Progenitor cell of endocrine pancreas (in vitro differentiated cells): ENCODE measurements at regions not wholly inside any gene's neighbourhood (a gene's known extent, or its start where the extent isn't known, plus 50 kb on each side); places are given as distances from the start of the nearest gene placed in this dataset.

Experiments used
- DNase-seq: peaks from one replicate; pipeline ENCODE4 v3.0.0; 2021; ENCODE audit warnings: low spot score; ENCODE audit not compliant: unreplicated experiment
- H3K27ac Mint-ChIP-seq: 2 replicates; pipeline ENCODE4 v1.8.0; 2021; ENCODE audit warnings: mild to moderate bottlenecking, moderate library complexity, mixed read lengths
- H3K27me3 Mint-ChIP-seq: 2 replicates; pipeline ENCODE4 v1.8.0; 2021; ENCODE audit warnings: mixed read lengths
- H3K36me3 Mint-ChIP-seq: 2 replicates; pipeline ENCODE4 v1.8.0; 2022; ENCODE audit warnings: mixed read lengths; ENCODE audit not compliant: insufficient read depth
- H3K4me1 Mint-ChIP-seq: 2 replicates; pipeline ENCODE4 v1.8.0; 2021; ENCODE audit warnings: low read depth, mixed read lengths
- H3K4me3 Mint-ChIP-seq: 2 replicates; pipeline ENCODE4 v1.8.0; 2021; ENCODE audit warnings: low read depth, mild to moderate bottlenecking, moderate library complexity, mixed read lengths
- H3K9me3 Mint-ChIP-seq: 2 replicates; pipeline ENCODE4 v1.8.0; 2021; ENCODE audit warnings: low read depth, mixed read lengths
- TF ChIP-seq, protein P1 (sequence below): fragments of 200-600 bp; sonication (generic); IDR thresholded peaks from one replicate; pipeline ENCODE4 v1.5.0; 2021; ENCODE audit warnings: antibody characterized with exemption, mild to moderate bottlenecking; ENCODE audit not compliant: unreplicated experiment

DNA sequence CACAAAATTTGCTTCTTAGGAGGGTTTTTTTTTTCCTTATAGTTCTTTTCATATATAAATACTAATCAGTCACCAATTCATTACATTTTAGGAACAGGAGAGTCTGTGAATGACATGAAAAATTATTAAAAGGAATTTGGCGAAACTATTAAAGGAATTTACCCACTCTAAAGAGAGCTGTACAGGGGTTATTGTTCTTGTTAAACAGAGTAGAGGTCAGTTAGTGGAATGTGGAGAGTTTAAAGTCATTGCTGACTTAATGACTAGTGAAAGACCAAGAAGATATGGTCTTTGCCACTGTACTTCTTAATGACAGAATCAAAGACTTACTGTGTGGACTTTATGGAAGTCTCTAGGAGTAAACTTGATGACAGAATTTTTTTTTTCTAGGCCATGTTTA, 333.6 kb upstream of the C2CD4B start:
- no peaks in the 10 kb centered on the region for H3K9me3 Mint-ChIP-seq
- no peak for DNase-seq
- peak overlapping the region; percentile 62 for H3K27ac Mint-ChIP-seq
- no peaks in the 10 kb centered on the region for H3K27me3 Mint-ChIP-seq
- no peak overlapping the region for H3K4me3 Mint-ChIP-seq
- TF ChIP-seq, protein P1, sequence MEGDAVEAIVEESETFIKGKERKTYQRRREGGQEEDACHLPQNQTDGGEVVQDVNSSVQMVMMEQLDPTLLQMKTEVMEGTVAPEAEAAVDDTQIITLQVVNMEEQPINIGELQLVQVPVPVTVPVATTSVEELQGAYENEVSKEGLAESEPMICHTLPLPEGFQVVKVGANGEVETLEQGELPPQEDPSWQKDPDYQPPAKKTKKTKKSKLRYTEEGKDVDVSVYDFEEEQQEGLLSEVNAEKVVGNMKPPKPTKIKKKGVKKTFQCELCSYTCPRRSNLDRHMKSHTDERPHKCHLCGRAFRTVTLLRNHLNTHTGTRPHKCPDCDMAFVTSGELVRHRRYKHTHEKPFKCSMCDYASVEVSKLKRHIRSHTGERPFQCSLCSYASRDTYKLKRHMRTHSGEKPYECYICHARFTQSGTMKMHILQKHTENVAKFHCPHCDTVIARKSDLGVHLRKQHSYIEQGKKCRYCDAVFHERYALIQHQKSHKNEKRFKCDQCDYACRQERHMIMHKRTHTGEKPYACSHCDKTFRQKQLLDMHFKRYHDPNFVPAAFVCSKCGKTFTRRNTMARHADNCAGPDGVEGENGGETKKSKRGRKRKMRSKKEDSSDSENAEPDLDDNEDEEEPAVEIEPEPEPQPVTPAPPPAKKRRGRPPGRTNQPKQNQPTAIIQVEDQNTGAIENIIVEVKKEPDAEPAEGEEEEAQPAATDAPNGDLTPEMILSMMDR: no peak
- peaks cover 22% of the 10 kb centered on the region for H3K4me1 Mint-ChIP-seq
- no peaks in the 10 kb centered on the region for H3K36me3 Mint-ChIP-seq

DNA sequence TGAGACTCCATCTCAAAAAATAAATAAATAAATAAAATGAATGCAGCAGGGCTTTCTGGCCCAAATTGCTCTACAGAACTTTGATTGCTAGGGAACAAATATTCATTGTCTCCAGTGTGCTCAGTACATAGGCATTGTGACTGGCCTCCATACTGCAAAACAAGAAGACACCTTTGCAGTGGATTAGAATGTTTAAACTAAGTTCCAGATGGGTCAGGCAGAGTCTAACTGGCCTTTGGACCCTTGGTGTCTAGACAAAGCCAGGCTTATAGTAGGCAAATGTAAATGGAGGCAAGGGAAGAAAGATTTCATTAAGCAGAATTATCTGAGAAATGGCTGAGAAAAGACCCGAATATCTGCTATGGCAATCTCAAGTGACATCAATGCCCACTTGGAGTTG, 335.2 kb upstream of the C2CD4B start:
- Mint-ChIP-seq H3K9me3 (no peaks in the 10 kb centered on the region), H3K4me1 (peaks cover 25% of the 10 kb centered on the region), H3K27ac (no peak overlapping the region), H3K4me3 (no peak overlapping the region), H3K36me3 (no peaks in the 10 kb centered on the region), H3K27me3 (no peaks in the 10 kb centered on the region)
- TF ChIP-seq, protein P1: no peak
- no peak for DNase-seq

DNA sequence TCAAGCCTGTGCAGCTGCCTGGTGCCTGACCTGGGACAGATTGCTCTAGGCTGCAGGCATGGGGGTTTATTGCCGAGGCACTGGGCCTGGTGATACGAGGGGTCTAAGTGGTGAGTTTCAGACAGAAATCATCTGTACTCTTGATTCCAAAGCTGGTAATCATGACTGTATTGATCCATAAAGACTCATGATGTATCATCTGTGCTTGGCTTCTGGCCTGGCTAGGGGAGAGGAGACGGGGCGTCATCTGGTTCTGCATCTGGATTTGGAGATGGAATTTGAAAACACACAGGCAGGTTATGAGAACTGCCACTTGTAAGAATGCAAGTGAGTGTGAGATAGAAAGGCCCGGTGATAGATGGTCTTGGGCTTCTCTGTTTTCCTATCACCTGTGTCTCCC, 337.4 kb upstream of the C2CD4B start:
- H3K27ac Mint-ChIP-seq: peak overlapping the region; percentile 4
- H3K4me1 Mint-ChIP-seq: peaks cover 40% of the 10 kb centered on the region
- no peaks in the 10 kb centered on the region for H3K9me3 Mint-ChIP-seq
- no peaks in the 10 kb centered on the region for H3K36me3 Mint-ChIP-seq
- DNase-seq: no peak
- H3K4me3 Mint-ChIP-seq: no peak overlapping the region
- H3K27me3 Mint-ChIP-seq: no peaks in the 10 kb centered on the region
- TF ChIP-seq, protein P1: no peak

DNA sequence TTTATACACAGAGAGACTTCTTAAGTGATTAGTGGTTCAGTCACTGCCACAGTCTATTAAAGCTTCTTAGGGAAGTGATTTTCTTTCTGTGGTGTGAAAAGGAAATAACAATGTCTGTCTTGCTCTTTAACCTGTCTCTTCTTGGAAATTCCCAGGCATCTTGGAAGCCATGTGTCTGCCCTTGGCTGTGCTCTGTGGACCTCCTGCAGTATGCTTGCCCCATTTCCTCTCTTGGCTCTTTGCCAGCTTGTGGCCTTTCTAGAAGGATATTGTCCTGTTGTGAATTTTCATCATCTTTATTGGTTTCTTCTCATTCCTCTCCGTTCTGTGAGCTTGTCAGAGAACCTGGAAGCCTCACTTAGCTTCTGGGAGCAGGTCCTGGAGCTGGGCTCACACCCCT, 338.4 kb upstream of the C2CD4B start:
- DNase-seq: no peak
- TF ChIP-seq, protein P1: no peak
- H3K9me3 Mint-ChIP-seq: no peaks in the 10 kb centered on the region
- H3K27ac Mint-ChIP-seq: no peak overlapping the region
- H3K4me3 Mint-ChIP-seq: no peak overlapping the region
- H3K4me1 Mint-ChIP-seq: peaks cover 40% of the 10 kb centered on the region
- H3K27me3 Mint-ChIP-seq: no peaks in the 10 kb centered on the region
- H3K36me3 Mint-ChIP-seq: no peaks in the 10 kb centered on the region

DNA sequence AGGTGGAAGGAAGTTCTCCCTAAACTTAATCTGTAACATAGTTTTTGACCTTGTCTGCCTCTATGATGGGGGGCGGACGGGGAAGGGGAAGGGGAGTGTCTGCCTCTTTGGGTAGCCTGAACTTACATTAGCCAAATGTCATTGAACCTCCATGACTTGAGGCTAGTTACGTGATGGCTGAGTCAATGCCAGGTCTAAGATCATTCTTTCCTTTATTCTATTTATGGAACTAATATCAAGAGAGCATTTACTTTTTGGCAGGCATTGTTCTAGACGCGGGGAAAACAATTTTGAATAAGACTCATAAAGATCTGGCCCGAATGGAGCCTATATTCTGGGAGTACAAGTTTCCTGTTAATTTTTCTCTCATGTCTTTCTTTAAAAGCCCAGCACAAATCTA, 340.7 kb upstream of the C2CD4B start:
- Mint-ChIP-seq H3K4me3 (no peak overlapping the region), H3K9me3 (no peaks in the 10 kb centered on the region), H3K36me3 (no peaks in the 10 kb centered on the region), H3K27me3 (no peaks in the 10 kb centered on the region), H3K4me1 (peaks cover 36% of the 10 kb centered on the region), H3K27ac (peak overlapping the region; percentile 7)
- TF ChIP-seq, protein P1: no peak
- no peak for DNase-seq
